WERI-Rb-1 (cell line): ENCODE measurements at regions not wholly inside any gene's neighbourhood (a gene's known extent, or its start where the extent isn't known, plus 50 kb on each side); places are given as distances from the start of the nearest gene placed in this dataset.
A peak's percentile ranks its signal among the peaks of the same experiment; 100 is the strongest.
"Not testable (repeated sequence)": the region's sequence is repeated elsewhere in the genome, so short reads cannot be mapped to it uniquely, and the experiment has no call there.

Source experiments
- DNase-seq: peaks from one replicate; pipeline ENCODE4 v3.0.0-alpha.2; 2020
- H3K27ac ChIP-seq: fragments of 250-450 bp; sonication (Bioruptor Pico); 2 replicates; pipeline ENCODE4 v1.5.1; 2020; ENCODE audit warnings: mild to moderate bottlenecking, moderate library complexity
- H3K27me3 ChIP-seq: fragments of 250-450 bp; sonication (Bioruptor Pico); 2 replicates; pipeline ENCODE4 v1.5.1; 2021; ENCODE audit warnings: mild to moderate bottlenecking, low read depth, moderate library complexity; ENCODE audit not compliant: insufficient read depth, severe bottlenecking
- H3K36me3 ChIP-seq: fragments of 250-450 bp; sonication (Bioruptor Pico); 2 replicates; pipeline ENCODE4 v1.5.1; 2020; ENCODE audit warnings: mild to moderate bottlenecking, moderate library complexity
- H3K4me3 ChIP-seq: 2 replicates; pipeline ENCODE4 v1.5.1; 2011; ENCODE audit warnings: low read depth, mild to moderate bottlenecking, control low read depth, low read length
- H3K9me3 ChIP-seq: fragments of 250-450 bp; sonication (Bioruptor Pico); 2 replicates; pipeline ENCODE4 v1.5.1; 2021; ENCODE audit warnings: mild to moderate bottlenecking, moderate library complexity; ENCODE audit not compliant: severe bottlenecking
- TF ChIP-seq, protein P1 (sequence below): IDR thresholded peaks from 2 replicates; pipeline ENCODE4 v1.5.1; 2011; ENCODE audit warnings: low read depth, mild to moderate bottlenecking, control low read depth, inconsistent platforms, low read length

DNA sequence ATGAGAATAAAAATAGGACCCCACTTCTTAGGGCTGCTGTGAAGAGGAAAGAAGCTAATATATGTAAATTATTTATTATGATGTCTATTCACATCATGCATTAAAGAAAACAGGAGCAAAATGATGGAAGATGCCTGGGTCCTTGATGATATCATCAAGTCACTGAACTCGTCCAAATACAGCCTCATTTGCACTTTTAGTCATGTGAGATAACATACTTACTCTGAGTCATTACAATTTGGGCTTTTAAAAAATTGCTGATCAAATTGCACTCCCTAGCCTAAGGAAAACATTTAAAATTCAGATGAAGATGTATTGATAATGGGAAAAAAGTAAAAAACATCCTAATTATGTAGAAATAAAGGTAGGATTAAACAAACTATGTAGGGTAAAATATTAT lies 302.7 kb upstream of the CCL2 start:
- H3K4me3 ChIP-seq = no peak overlapping the region
- no peak overlapping the region for H3K27ac ChIP-seq
- no peaks in the 10 kb centered on the region for H3K9me3 ChIP-seq
- H3K36me3 ChIP-seq = no peaks in the 10 kb centered on the region
- no peak for DNase-seq
- no peaks in the 10 kb centered on the region for H3K27me3 ChIP-seq
- TF ChIP-seq, protein P1, sequence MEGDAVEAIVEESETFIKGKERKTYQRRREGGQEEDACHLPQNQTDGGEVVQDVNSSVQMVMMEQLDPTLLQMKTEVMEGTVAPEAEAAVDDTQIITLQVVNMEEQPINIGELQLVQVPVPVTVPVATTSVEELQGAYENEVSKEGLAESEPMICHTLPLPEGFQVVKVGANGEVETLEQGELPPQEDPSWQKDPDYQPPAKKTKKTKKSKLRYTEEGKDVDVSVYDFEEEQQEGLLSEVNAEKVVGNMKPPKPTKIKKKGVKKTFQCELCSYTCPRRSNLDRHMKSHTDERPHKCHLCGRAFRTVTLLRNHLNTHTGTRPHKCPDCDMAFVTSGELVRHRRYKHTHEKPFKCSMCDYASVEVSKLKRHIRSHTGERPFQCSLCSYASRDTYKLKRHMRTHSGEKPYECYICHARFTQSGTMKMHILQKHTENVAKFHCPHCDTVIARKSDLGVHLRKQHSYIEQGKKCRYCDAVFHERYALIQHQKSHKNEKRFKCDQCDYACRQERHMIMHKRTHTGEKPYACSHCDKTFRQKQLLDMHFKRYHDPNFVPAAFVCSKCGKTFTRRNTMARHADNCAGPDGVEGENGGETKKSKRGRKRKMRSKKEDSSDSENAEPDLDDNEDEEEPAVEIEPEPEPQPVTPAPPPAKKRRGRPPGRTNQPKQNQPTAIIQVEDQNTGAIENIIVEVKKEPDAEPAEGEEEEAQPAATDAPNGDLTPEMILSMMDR = no peak

DNA sequence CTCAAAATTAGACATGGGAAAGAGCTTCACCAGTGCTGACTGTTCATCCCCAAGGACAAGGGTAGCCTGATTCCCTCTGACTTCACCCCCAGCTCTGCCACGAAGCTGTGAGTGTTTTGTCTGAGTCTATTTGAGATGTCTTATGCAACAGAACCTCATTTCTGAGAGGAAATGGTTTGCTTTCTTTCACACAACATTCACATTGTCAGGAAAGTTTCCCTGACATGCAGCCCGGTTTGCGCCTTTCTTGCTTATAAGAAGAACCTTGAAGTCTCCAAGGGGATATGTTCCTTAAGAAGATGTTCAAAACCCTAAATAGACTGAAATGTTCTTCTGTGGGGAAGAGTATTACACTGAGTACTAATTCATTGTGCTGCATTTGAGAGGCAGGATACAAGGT lies 300.5 kb upstream of the CCL2 start:
- peaks cover 19% of the 10 kb centered on the region for H3K9me3 ChIP-seq
- H3K4me3 ChIP-seq = no peak overlapping the region
- no peaks in the 10 kb centered on the region for H3K36me3 ChIP-seq
- H3K27ac ChIP-seq = no peak overlapping the region
- TF ChIP-seq, protein P1 = no peak
- DNase-seq = no peak
- no peaks in the 10 kb centered on the region for H3K27me3 ChIP-seq

DNA sequence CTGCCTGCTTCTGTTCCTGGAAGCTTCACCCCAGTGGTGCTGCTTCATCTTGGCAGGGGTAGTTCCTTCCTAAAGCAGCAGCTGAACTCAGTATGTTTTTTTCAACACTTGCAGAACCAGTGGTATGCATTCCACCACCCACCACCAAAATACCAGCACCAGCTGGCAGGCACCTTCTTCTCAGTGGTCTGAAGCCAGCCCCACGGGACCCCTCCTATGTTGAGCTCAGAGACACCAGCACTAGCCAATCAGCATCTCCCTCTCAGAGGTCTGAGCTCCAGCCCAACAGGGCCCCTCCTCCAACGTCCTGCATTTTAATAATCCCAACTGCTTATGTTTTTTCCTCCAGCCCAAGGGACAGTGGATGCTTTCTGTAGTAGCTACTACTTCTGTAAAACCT lies 299.6 kb upstream of the CCL2 start:
- no peaks in the 10 kb centered on the region for H3K36me3 ChIP-seq
- peaks cover 25% of the 10 kb centered on the region for H3K9me3 ChIP-seq
- H3K27ac ChIP-seq = no peak overlapping the region
- H3K27me3 ChIP-seq = no peaks in the 10 kb centered on the region
- DNase-seq = no peak
- TF ChIP-seq, protein P1 = no peak
- H3K4me3 ChIP-seq = no peak overlapping the region

DNA sequence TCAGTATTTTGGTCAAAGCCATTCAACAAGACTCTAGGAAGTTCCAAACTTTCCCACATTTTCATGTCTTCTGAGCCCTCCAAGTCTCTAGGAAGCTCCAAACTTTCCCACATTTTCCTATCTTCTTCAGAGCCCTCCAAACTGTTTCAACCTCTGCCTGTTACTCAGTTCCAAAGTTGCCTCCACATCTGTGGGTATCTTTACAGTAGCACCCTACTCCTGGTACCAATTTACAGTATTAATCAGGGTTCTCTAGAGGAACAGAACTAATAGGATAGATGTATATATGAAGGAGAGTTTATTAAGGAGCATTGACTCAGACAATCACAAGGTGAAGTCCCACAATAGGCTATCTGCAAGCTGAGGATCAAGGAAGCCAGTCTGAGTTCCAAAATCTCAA lies 296.0 kb upstream of the CCL2 start:
- H3K36me3 ChIP-seq, DNase-seq, H3K27me3 ChIP-seq, H3K27ac ChIP-seq, H3K4me3 ChIP-seq: not testable (repeated sequence)
- peaks cover 25% of the 10 kb centered on the region for H3K9me3 ChIP-seq

DNA sequence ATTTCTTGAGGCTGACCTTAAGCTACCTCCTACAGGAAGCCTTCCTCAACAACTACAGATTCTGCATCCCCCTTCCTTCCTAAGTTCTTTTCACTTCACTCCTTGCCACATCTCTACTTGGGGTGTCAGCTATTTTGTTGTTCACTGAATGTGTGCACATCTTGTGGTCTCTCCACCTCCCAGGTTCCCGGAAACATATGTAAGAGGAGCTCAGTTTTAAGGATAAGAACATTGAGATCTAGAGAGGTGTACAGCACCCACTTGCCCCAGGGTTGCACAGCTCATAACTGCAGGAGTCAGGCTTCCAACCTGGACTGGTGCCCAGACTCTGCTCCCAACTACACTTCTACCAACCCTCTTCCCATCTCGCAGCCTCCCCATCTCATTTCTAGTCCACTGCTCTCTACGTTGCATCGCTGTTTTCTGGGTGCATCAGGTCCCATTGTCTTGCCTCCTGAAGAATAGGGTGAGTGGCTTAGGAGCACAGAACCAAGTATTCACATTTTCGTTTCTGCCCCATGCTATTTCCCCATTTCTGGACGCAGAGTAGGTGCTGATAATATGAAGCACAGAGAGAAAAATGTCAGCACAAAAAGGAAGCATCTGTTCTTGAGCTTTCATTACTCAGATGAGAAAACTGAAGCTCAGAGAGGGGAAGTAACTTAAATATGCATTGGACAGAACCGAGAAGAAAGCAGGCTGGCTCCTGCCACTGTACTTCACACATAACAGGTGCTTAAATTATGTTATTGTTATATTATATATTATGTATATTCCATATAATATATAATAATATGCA lies 292.0 kb upstream of the CCL2 start:
- Histone ChIP-seq H3K27me3 (no peaks in the 10 kb centered on the region), H3K9me3 (peaks cover 21% of the 10 kb centered on the region), H3K36me3 (no peaks in the 10 kb centered on the region), H3K27ac (no peak overlapping the region), H3K4me3 (no peak overlapping the region)
- TF ChIP-seq, protein P1 = no peak
- DNase-seq = no peak

DNA sequence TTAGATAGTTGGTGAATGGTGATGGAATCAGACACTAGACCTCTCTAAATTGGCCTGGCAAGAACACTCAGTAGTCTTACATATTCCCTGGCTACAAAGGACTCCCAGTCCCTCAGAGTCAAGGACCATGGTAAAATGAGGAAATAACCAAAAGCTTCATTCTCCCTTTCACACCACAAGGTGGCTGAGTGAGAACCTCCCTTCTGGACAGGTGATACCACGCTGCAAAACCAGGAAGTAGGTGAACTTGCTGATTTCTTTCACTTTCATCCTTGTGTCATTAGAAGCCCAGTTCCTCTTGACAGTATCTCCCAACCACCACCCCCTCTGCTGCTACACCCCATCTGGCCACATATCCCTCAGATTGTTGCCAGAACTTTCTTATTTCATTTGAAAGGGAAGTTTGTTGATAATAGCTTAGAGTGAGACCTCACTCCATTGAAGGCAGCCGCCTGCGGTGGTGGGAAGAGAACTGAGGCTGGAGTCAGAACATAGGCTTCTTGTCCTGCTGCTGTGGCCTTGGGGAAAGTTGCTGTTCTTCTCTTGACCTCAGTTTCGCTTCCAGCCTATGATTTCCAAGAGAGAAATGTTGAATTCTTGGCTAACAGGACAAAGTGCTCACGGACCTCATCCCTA lies 290.6 kb upstream of the CCL2 start:
- Histone ChIP-seq H3K36me3 (no peaks in the 10 kb centered on the region), H3K9me3 (peaks cover 7% of the 10 kb centered on the region), H3K27ac (no peak overlapping the region), H3K4me3 (no peak overlapping the region), H3K27me3 (no peaks in the 10 kb centered on the region)
- DNase-seq = no peak
- TF ChIP-seq, protein P1 = peak; percentile 37; the same call in 1 of the 2 replicates
